ENCODE measurements at regions not wholly inside any gene's neighbourhood (a gene's known extent, or its start where the extent isn't known, plus 50 kb on each side); places are given as distances from the start of the nearest gene placed in this dataset.

DNA sequence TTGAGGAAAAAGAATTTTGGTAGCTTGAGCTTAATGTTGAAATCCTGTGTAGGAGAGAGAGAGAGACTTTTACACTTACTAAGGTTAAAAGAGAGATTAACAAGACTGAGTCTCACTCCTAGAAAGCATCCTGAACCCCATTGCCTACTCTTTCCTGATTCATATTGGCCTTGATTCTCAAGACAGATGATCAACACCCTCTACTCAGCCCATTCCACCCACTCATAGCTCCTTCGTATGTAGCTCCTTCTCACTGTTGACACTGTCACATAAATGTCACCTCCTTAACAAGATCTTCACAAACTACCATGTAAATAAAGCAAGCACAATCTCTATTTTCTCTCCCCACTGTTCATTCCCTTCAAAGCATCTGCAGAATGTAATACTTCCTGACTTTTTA, 574.6 kb upstream of the LMCD1 start:
- Histone ChIP-seq H3K27ac (ENCODE audit: insufficient read depth, low read depth, low read length) (no peak overlapping the region), H3K9ac (replicated peaks; ENCODE audit: extremely low read depth, insufficient read depth, low read length) (no peak overlapping the region), H3K9me1 (replicated peaks; ENCODE audit: control insufficient read depth, extremely low read depth, insufficient read depth, low read length) (no peaks in the 10 kb centered on the region), H2AFZ (ENCODE audit: low read depth, low read length) (no peak overlapping the region), H3K4me3 (replicated peaks in 1 of 3; ENCODE audit: insufficient read depth in 1 of 3, low read depth in 1 of 3, low read length in 3 of 3) (no peak overlapping the region), H4K20me1 (replicated peaks; ENCODE audit: control insufficient read depth, extremely low read depth, insufficient read depth, low read length) (no peaks in the 10 kb centered on the region), H3K36me3 (ENCODE audit: control insufficient read depth in 2 of 2, extremely low read depth in 1 of 2, insufficient read depth in 2 of 2, low read length in 2 of 2) (no peaks in the 10 kb centered on the region), H3K9me3 (replicated peaks; ENCODE audit: control insufficient read depth, insufficient read depth, low read length) (no peaks in the 10 kb centered on the region), H3K79me2 (ENCODE audit: control insufficient read depth, insufficient read depth, low read length) (no peaks in the 10 kb centered on the region), H3K27me3 (ENCODE audit: control insufficient read depth in 2 of 2, insufficient read depth in 2 of 2, low read length in 2 of 2) (no peaks in the 10 kb centered on the region), H3K4me1 (ENCODE audit: control insufficient read depth, extremely low read depth, insufficient read depth, low read length) (no peaks in the 10 kb centered on the region), H3K4me2 (ENCODE audit: insufficient read depth, low read length) (no peak overlapping the region)
- DNase-seq (ENCODE audit: low read depth, low spot score) (no peak), FAIRE-seq (no peak)
- intact Hi-C loops (cut with micrococcal nuclease) (no loop called here), dilution Hi-C loops (cut with MboI; ENCODE audit: extremely low pct_ligation_motif_present, low sequenced_read_pairs) (no loop called here)
- TF ChIP-seq EZH2 (IDR thresholded peaks at IDR 0.05; ENCODE audit: borderline replicate concordance, low read depth, low read length, severe bottlenecking) (no peak), JUN (IDR thresholded peaks at IDR 0.05; ENCODE audit: borderline replicate concordance, insufficient read depth, insufficient read length, low read depth) (no peak), POLR2AphosphoS5 (IDR thresholded peaks at IDR 0.05; ENCODE audit: insufficient read depth, low read depth, low read length) (no peak), GATA2 (IDR thresholded peaks at IDR 0.05; ENCODE audit: insufficient read depth, insufficient read length, low read depth, low read length) (no peak), CTCF (IDR thresholded peaks at IDR 0.05; ENCODE audit: extremely low read depth in 1 of 2, insufficient read depth in 1 of 2, low read depth in 1 of 2, low read length in 2 of 2) (no peak), FOS (IDR thresholded peaks at IDR 0.05; ENCODE audit: borderline replicate concordance, insufficient read depth, low read length) (no peak), POLR2A (IDR thresholded peaks at IDR 0.05; ENCODE audit: low read depth, low read length) (no peak), MYC (IDR thresholded peaks at IDR 0.05; ENCODE audit: low read depth, low read length) (no peak)
- TF ChIP-seq, protein P1, sequence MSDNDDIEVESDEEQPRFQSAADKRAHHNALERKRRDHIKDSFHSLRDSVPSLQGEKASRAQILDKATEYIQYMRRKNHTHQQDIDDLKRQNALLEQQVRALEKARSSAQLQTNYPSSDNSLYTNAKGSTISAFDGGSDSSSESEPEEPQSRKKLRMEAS (IDR thresholded peaks at IDR 0.05; ENCODE audit: insufficient read depth, insufficient read length): no peak
- POLR2A ChIA-PET: no interaction called here
- CTCF ChIA-PET: interaction anchor here (1.2 kb wide), 1 partner anchor 9 kb away, joined by 3 read pairs; no protein-coding TSS in a partner anchor
- BruUV-seq (replicated peaks): no TSS peak

All from endothelial cell of umbilical vein (primary cell).